SU-DHL-6 (cell line): ENCODE measurements at regions not wholly inside any gene's neighbourhood (a gene's known extent, or its start where the extent isn't known, plus 50 kb on each side); places are given as distances from the start of the nearest gene placed in this dataset.

Experiments
- H2AFZ ChIP-seq: fragments of 200-600 bp; sonication (generic); 2 replicates; pipeline ENCODE4 v1.6.1; 2014; ENCODE audit warnings: low read depth, mild to moderate bottlenecking, moderate library complexity, mixed read lengths, antibody characterized with exemption, low read length; ENCODE audit not compliant: severe bottlenecking
- H3F3A ChIP-seq: fragments of 200-600 bp; shearing (Covaris generic); 2 replicates; pipeline ENCODE4 v1.6.0; 2016; ENCODE audit warnings: antibody characterized with exemption, mild to moderate bottlenecking; ENCODE audit not compliant: insufficient read depth
- H3K27ac ChIP-seq: fragments of 200-600 bp; sonication (generic); 2 replicates; pipeline ENCODE4 v1.5.1; 2016; ENCODE audit warnings: low read depth, mild to moderate bottlenecking, low read length, moderate library complexity, mixed read lengths
- H3K27me3 ChIP-seq: fragments of 200-600 bp; sonication (generic), shearing (Covaris generic); 2 replicates; pipeline ENCODE4 v1.6.0; 2014; ENCODE audit warnings: mild to moderate bottlenecking, low read length
- H3K36me3 ChIP-seq: fragments of 200-600 bp; sonication (generic); 2 replicates; pipeline ENCODE4 v1.6.1; 2014; ENCODE audit warnings: mild to moderate bottlenecking, low read length, mixed read lengths
- H3K4me2 ChIP-seq: fragments of 300-600, 200-600 bp; shearing (Covaris generic), sonication (generic); 2 replicates; pipeline ENCODE4 v1.6.0; 2014; ENCODE audit warnings: low read length, low read depth, mild to moderate bottlenecking; ENCODE audit not compliant: poor library complexity, severe bottlenecking
- H3K4me3 ChIP-seq: fragments of 200-600 bp; sonication (generic); 2 replicates; pipeline ENCODE4 v1.5.1; 2014; ENCODE audit warnings: antibody characterized with exemption, low read length, mild to moderate bottlenecking, mixed read lengths; ENCODE audit not compliant: insufficient read depth, poor library complexity, severe bottlenecking
- H3K79me2 ChIP-seq: fragments of 200-600 bp; sonication (generic); 2 replicates; pipeline ENCODE4 v1.6.1; 2014; ENCODE audit warnings: mild to moderate bottlenecking, low read length, moderate library complexity; ENCODE audit not compliant: insufficient read depth
- H3K9ac ChIP-seq: fragments of 200-600 bp; sonication (generic); 2 replicates; pipeline ENCODE4 v1.7.0; 2014; ENCODE audit warnings: mild to moderate bottlenecking, low read length
- H3K9me2 ChIP-seq: fragments of 200-600 bp; sonication (generic); replicated peaks from 2 replicates; pipeline ENCODE4 v1.6.1; 2014; ENCODE audit warnings: low read length; ENCODE audit not compliant: insufficient read depth
- H3K9me3 ChIP-seq: fragments of 200-600 bp; sonication (generic); 2 replicates; pipeline ENCODE4 v1.6.1; 2014; ENCODE audit warnings: low read length, mixed read lengths; ENCODE audit not compliant: insufficient read depth
- H4K20me1 ChIP-seq: fragments of 200-600 bp; sonication (generic); 2 replicates; pipeline ENCODE4 v1.6.1; 2014; ENCODE audit warnings: low read depth, mild to moderate bottlenecking, antibody characterized with exemption, low read length, moderate library complexity, mixed read lengths
- CTCF ChIP-seq: fragments of 200-600 bp; sonication (generic); IDR thresholded peaks from one replicate; pipeline ENCODE4 v1.5.1; 2017; ENCODE audit warnings: antibody characterized with exemption, mild to moderate bottlenecking, low read length, moderate library complexity; ENCODE audit not compliant: insufficient read depth, poor library complexity, severe bottlenecking
- EZH2phosphoT487 ChIP-seq: fragments of 200-600 bp; sonication (generic), shearing (Covaris generic); conservative IDR thresholded peaks from 2 replicates; pipeline ENCODE4 v1.6.1; 2018; ENCODE audit warnings: mild to moderate bottlenecking, antibody characterized with exemption, low read length, moderate library complexity, mixed read lengths

- Histone ChIP-seq H3K36me3 (no peaks in the 10 kb centered on the region), H3K27me3 (no peaks in the 10 kb centered on the region), H3F3A (no peaks in the 10 kb centered on the region), H3K27ac (no peak overlapping the region), H2AFZ (no peak overlapping the region), H3K9ac (no peak overlapping the region), H4K20me1 (no peaks in the 10 kb centered on the region), H3K79me2 (no peaks in the 10 kb centered on the region), H3K9me2 (no peaks in the 10 kb centered on the region), H3K9me3 (no peaks in the 10 kb centered on the region), H3K4me2 (no peak overlapping the region), H3K4me3 (no peak overlapping the region)
- TF ChIP-seq EZH2phosphoT487 (no peak), CTCF (no peak)
Measured at GRCh38 chr13:19093369-19093768, 88.3 kb downstream of the TUBA3C start.

GRCh38 chr13:19090495-19090894 lies 91.1 kb downstream of the TUBA3C start:
- Histone ChIP-seq H3K9ac (no peak overlapping the region), H2AFZ (no peak overlapping the region), H3K27me3 (no peaks in the 10 kb centered on the region), H3K79me2 (no peaks in the 10 kb centered on the region), H3K27ac (no peak overlapping the region), H3K9me3 (no peaks in the 10 kb centered on the region), H3K9me2 (no peaks in the 10 kb centered on the region), H3K36me3 (no peaks in the 10 kb centered on the region), H4K20me1 (no peaks in the 10 kb centered on the region), H3K4me2 (no peak overlapping the region), H3F3A (no peaks in the 10 kb centered on the region), H3K4me3 (no peak overlapping the region)
- TF ChIP-seq EZH2phosphoT487 (no peak), CTCF (no peak)

DNA sequence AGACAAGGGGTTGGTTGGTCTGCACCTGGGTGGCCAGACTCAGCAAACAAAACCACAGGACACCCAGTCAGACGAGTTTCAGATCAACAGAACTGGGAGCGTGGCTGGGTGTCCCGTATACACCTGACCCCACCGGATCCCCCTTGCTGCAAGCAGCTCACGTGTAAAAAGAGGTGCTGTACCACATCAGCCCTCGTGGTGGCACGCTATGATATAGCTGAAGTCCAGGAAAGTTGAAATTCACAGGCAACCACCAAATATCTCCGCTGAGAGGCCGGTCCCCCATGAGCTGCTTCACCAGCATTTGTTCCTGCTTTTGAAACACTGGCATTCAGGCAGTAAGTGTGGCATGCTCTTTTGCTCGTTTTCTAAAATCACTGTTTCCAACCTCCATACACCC lies 92.3 kb downstream of the TUBA3C start:
- TF ChIP-seq CTCF (peak; percentile 22), EZH2phosphoT487 (no peak)
- Histone ChIP-seq H3K9me2 (no peaks in the 10 kb centered on the region), H3K4me3 (no peak overlapping the region), H3K4me2 (no peak overlapping the region), H3K27ac (no peak overlapping the region), H3K79me2 (no peaks in the 10 kb centered on the region), H2AFZ (no peak overlapping the region), H3K36me3 (no peaks in the 10 kb centered on the region), H4K20me1 (no peaks in the 10 kb centered on the region), H3K9ac (no peak overlapping the region), H3K9me3 (no peaks in the 10 kb centered on the region), H3F3A (no peaks in the 10 kb centered on the region), H3K27me3 (no peaks in the 10 kb centered on the region)

GRCh38 chr13:19088416-19088815 lies 93.2 kb downstream of the TUBA3C start:
- Histone ChIP-seq H3K9ac (no peak overlapping the region), H3K27me3 (no peaks in the 10 kb centered on the region), H3K79me2 (no peaks in the 10 kb centered on the region), H3K27ac (no peak overlapping the region), H2AFZ (no peak overlapping the region), H4K20me1 (no peaks in the 10 kb centered on the region), H3K9me3 (no peaks in the 10 kb centered on the region), H3K9me2 (no peaks in the 10 kb centered on the region), H3K36me3 (no peaks in the 10 kb centered on the region), H3K4me2 (no peak overlapping the region), H3F3A (no peaks in the 10 kb centered on the region), H3K4me3 (no peak overlapping the region)
- no peak for TF ChIP-seq CTCF
- no peak for TF ChIP-seq EZH2phosphoT487
